T-helper 2 cell treated with Interferon-gamma antibody and Interleukin-4, amounts not matched to agents 100 ng/mL and 5 ng/mL, for 36 hours (primary cell): ENCODE measurements at regions not wholly inside any gene's neighbourhood (a gene's known extent, or its start where the extent isn't known, plus 50 kb on each side); places are given as distances from the start of the nearest gene placed in this dataset.

Experiments used
- intact Hi-C: fragments of 100-400 bp; cut with micrococcal nuclease; formaldehyde crosslinking; loops from one replicate; pipeline ENCODE4 v1.15.1; 2023

DNA sequence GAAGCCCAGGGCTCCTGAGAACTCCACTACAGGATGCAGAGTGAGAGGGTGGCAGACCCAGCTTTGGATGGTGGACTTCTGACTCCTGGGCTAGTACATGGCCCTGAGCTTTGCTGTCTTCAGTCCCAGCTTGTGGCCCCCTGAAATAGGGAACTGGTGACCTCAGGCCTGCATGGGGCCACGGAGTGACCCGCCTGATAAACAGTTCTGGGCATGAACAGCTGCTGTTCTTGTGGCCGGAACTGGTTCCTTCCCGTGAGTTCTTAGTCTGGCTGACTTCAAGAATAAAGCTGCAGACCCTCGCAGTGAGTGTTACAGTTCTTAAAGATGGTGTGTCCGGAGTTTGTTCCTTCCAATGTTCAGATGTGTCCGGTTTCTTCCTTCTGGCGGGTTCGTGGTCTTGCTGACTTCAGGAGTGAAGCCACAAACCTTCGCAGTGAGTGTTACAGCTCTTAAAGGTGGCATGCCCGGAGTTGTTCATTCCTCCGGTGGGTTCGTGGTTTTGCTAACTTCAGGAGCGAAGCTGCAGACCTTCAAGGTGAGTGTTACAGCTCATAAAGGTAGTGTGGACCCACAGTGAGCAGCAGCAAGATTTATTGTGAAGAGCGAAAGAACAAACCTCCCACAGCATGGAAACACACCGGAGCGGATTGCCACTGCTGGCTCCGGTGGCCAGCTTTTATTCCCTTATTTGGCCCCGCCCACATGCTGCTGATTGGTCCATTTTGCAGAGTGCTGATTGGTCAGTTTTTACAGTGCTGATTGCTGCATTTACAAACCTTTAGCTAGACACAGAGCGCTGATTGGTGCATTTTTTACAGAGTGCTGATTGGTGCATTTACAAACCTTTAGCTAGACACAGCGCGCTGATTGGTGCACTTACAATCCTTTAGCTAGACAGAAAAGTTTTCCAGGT is 268.0 kb downstream of the ZEB1 start:
- intact Hi-C loops: no loop called here

DNA sequence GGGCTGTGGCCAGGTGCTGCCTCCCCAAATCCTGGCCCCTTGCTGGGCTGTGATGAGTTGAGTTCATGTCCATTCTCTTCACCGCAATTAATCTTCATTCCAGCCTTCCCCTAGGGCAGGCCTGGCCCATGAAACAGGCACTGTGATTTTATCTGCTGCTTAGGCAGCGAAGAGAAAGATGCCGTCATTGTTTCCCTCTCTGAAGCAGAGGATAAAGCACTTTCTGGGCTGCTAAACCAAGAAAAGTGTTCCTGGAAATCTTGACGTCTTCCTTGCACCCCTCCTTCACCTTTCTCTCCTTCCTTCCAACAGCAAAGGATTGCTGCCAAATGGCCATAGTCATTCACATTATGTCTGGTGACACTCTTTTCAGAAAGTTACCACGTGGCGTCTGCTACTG is 265.9 kb downstream of the ZEB1 start:
- intact Hi-C loops: no loop called here

DNA sequence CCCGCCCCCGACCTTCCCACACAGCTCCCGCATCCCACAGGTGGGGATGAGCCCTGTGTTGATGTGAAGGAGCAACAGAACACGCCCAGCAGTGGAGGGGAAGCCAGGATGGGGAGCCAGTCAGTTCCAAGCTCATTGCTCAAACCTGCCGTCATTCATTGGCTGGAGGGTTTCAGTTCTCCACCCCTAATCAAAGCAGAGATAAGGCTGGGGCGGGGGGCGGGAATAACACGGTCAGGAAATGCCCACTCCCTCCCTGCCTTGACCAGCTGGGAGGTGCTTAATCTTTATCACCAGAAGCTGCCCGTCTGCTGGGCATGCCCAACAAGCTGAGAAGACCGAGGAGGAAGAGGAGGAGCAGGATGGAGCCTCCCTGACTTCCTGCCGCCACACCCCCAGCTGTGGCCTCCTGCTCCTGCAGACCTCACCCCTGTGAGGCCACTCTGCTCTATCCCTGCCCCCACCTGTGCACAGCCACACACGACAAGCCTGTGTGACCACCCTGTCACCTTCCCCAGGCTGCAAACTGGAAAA is 265.1 kb downstream of the ZEB1 start:
- intact Hi-C loops: no loop called here

DNA sequence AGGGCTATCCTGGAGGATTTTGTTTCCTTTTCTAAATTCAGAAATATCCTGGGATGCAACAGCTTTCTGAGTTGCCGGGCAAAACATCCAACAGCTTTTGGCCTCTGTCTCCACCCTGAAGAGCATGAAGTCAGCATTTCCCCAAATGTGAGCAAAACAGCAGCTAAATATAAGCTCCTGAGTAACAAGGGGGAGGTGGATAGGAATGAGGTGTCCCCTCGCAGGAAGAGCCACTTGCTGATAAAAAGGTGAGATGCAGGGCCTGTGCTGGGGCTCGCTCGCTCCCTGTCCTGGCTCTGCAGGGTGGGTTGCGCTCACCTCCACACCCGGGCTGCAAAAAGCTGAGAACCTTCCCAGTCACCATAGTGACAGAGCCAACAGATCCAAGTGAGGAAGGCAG is 264.3 kb downstream of the ZEB1 start:
- intact Hi-C loops: no loop called here

DNA sequence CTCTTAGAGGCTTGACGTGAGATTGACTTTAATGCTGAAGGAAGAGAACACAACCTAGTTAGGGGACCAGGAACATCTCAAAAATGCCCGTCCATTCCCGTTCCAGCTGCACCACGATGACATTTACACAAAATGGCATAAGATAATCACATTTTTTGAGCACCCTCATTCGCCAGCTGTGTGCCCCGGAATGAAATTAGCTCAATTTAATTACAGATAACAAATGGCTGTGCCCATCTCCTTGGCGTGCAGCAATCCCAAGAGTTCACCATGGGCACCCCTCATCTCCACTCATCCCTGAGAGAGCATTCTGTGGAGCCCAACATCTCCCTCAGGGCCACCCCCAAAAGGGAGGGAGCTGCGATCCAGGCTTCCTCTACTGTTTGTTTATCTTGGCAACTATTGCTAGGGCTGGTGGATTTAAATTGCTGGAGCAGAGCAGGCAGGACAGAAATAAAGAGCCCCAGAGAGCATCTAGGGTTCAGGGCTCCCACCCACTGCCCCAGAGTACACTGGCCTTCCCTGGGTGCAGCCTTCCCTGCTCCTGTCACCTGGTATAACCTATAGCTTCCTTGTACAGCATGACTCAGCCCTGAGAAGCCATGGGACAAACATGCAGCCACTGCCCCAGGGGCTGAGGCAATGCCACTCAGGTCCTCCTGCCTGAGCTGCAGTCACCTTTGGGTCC is 263.5 kb downstream of the ZEB1 start:
- intact Hi-C loops: no loop called here

DNA sequence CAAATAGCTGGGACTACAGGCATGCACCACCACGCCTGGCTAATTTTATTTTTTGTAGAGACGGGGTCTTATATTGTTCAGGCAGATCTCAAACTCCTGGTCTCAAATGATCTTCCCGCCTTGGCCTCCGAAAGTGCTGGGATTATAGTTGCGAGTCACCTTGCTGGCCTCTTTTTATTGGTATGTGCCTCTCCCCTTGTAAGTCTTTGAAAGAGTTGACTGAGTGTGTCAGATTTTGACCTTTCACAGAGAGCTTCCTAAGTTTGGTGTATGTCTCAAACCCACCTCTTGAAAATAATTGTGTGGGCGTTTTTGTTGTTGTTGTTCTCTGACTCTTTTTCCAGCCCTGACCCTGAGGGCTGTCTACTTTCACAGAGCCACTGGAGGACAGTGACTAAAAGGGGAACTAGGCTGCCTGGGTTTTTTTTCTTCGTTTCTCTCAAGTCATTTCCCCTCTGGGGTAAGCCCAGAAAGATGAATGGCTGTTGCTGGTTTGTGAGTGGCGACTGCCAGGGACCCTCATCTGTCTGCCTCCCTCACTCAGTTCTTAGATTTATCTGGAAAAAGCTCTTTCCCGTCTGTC is 262.8 kb downstream of the ZEB1 start:
- intact Hi-C loops: no loop called here

DNA sequence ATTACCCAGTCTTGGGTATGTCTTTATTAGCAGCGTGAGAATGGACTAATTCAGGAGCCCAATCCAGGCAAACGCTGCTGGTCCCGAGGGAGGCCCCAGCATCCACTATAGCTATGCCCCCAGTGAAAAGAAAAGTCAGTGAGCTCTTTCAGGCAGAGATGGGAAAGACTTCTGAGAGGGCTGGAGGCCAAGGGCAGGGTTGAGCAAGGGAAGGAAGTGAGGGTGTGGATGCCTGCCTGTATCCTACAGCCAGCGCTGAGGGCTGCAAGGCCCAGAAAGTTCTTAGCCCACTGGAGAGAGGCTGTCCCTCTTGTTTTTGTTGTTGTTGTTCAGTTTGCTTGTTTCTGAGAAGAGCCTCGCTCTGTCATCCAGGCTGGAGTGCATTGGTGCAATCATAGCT is 261.6 kb downstream of the ZEB1 start:
- intact Hi-C loops: no loop called here
